K562 (cell line): ENCODE measurements at regions not wholly inside any gene's neighbourhood (a gene's known extent, or its start where the extent isn't known, plus 50 kb on each side); places are given as distances from the start of the nearest gene placed in this dataset.

Source experiments
- ATAC-seq: fragments of 200-7000 bp; cut with Tn5 transposase; 3 replicates; pipeline ENCODE4 v1.9.1; 2020; ENCODE audit warnings: moderate library complexity
- BruUV-seq: library from RNA; stranded (reverse); fragments of 400-500 nt; replicated peaks from 2 replicates; lab custom pipeline; 2021; lab: Mats Ljungman, UMichigan
- CTCF ChIA-PET: fragments of 300-600 bp; formaldehyde crosslinking; extraction: SDS; loops from one replicate; lab custom pipeline; 2021; ENCODE audit warnings: low intra/inter-chr PET ratio; lab: Yijun Ruan, JAX
- POLR2A ChIA-PET: fragments of 300-600, 350-650 bp; sonication (Branson Sonifier 250); formaldehyde crosslinking; extraction: SDS; loops from one replicate; lab custom pipeline; 2021; ENCODE audit warnings: antibody characterized with exemption, inconsistent platforms; lab: Yijun Ruan, JAX
- DNase-seq, 4 experiments: peaks; one replicate each; pipeline versions ENCODE4 v3.0.0 to v3.0.0-alpha.2; 2011 to 2018; ENCODE audit warnings: low spot score in 3 of 4, mixed read lengths in 3 of 4; ENCODE audit errors: extremely low read depth in 1 of 4
- FAIRE-seq: peaks from 2 replicates; lab custom pipeline; 2011; peaks lifted over from hg19 to GRCh38; lab: Jason Lieb, UNC
- H2AFZ ChIP-seq: 2 replicates; pipeline ENCODE4 v1.6.0; 2011; ENCODE audit warnings: low read depth, low read length, control low read depth, inconsistent platforms
- H3K27ac ChIP-seq: fragments of 200-600 bp; 3 replicates; pipeline ENCODE4 v1.8.0; 2011; ENCODE audit warnings: low read depth, mild to moderate bottlenecking, control low read depth, inconsistent platforms, low read length, moderate library complexity, mixed read lengths; ENCODE audit errors: extremely low read depth
- H3K27me3 ChIP-seq, 2 experiments: fragments of 300-600 bp in 1 of 2; 2 replicates in 1 of 2; 3 replicates in 1 of 2; pipeline versions ENCODE4 v1.6.0 to v1.8.0; 2011; ENCODE audit warnings: inconsistent platforms in 2 of 2, low read length in 2 of 2, mild to moderate bottlenecking in 1 of 2, mixed read lengths in 1 of 2, moderate library complexity in 1 of 2; ENCODE audit not compliant: control insufficient read depth in 2 of 2, insufficient read depth in 2 of 2
- H3K36me3 ChIP-seq: fragments of 300-600 bp; 3 replicates; pipeline ENCODE4 v1.8.0; 2011; ENCODE audit warnings: mild to moderate bottlenecking, low read length, inconsistent platforms; ENCODE audit not compliant: control insufficient read depth, insufficient read depth
- H3K4me1 ChIP-seq, 2 experiments: fragments of 200-600 bp in 1 of 2; replicated peaks in 1 of 2; 2 replicates in 1 of 2; 3 replicates in 1 of 2; pipeline versions ENCODE4 v1.5.1 to v1.8.0; 2011; ENCODE audit warnings: inconsistent platforms in 2 of 2, low read length in 2 of 2, mild to moderate bottlenecking in 1 of 2, mixed read lengths in 1 of 2, moderate library complexity in 1 of 2; ENCODE audit not compliant: control insufficient read depth in 2 of 2, insufficient read depth in 2 of 2
- H3K4me2 ChIP-seq: 2 replicates; pipeline ENCODE4 v1.6.1; 2011; ENCODE audit warnings: low read length, control low read depth, inconsistent platforms, mixed read lengths; ENCODE audit not compliant: insufficient read depth
- H3K4me3 ChIP-seq: fragments of 200-600 bp; sonication (generic), shearing (Covaris generic); 2 replicates; pipeline ENCODE4 v1.5.1; 2016; ENCODE audit warnings: control low read depth, inconsistent platforms
- H3K79me2 ChIP-seq: fragments of 200-600 bp; 3 replicates; pipeline ENCODE4 v1.8.0; 2011; ENCODE audit warnings: low read length, inconsistent platforms; ENCODE audit not compliant: control insufficient read depth, insufficient read depth
- H3K9ac ChIP-seq, 2 experiments: 2 replicates each; pipeline versions ENCODE4 v1.6.0 to v1.6.1; 2011; ENCODE audit warnings: low read depth in 2 of 2, low read length in 2 of 2, control low read depth in 1 of 2, inconsistent platforms in 1 of 2, mild to moderate bottlenecking in 1 of 2, mixed read lengths in 1 of 2; ENCODE audit not compliant: insufficient read depth in 1 of 2
- H3K9me1 ChIP-seq: one replicate; pipeline ENCODE4 v1.6.0; 2011; ENCODE audit warnings: inconsistent platforms, mild to moderate bottlenecking, low read length, moderate library complexity; ENCODE audit not compliant: control insufficient read depth, insufficient read depth
- H3K9me3 ChIP-seq: replicated peaks from 2 replicates; pipeline ENCODE4 v1.5.1; 2011; ENCODE audit warnings: low read depth, low read length, inconsistent platforms; ENCODE audit not compliant: control insufficient read depth, insufficient read depth
- H4K20me1 ChIP-seq: replicated peaks from 2 replicates; pipeline ENCODE4 v1.6.1; 2011; ENCODE audit warnings: low read length, inconsistent platforms, mixed read lengths; ENCODE audit not compliant: control insufficient read depth, insufficient read depth
- CHCHD3 ChIP-seq: fragments of 250-450 bp; sonication (Bioruptor Pico); IDR thresholded peaks from 2 replicates; pipeline ENCODE4 v2.1.2; 2022; ENCODE audit warnings: mild to moderate bottlenecking
- FUS ChIP-seq: fragments of 200-400 bp; formaldehyde crosslinking; optimal IDR thresholded peaks from 2 replicates; pipeline ENCODE3; 2017; ENCODE audit warnings: low read depth, low read length
- HCFC1 ChIP-seq: IDR thresholded peaks from 2 replicates; pipeline ENCODE4 v1.6.1; 2012; ENCODE audit warnings: low read depth, low read length, improper control_type of control experiment
- KLF1 ChIP-seq: fragments of 450-650 bp; IDR thresholded peaks from 2 replicates; pipeline ENCODE4 v1.6.1; 2016; ENCODE audit warnings: missing genetic modification characterization, missing compliant biosample characterization
- KLF16 ChIP-seq: IDR thresholded peaks from 2 replicates; pipeline ENCODE4 v1.6.1; 2016; ENCODE audit warnings: antibody characterized with exemption
- NCOA6 ChIP-seq: fragments of 450-650 bp; IDR thresholded peaks from 2 replicates; pipeline ENCODE4 v1.6.1; 2017; ENCODE audit warnings: mild to moderate bottlenecking
- NR2F6 ChIP-seq: fragments of 450-650 bp; formaldehyde crosslinking; IDR thresholded peaks from 2 replicates; pipeline ENCODE4 v1.4.0; 2020; ENCODE audit warnings: mild to moderate bottlenecking
- PTRF ChIP-seq: fragments of 450-650 bp; IDR thresholded peaks from 2 replicates; pipeline ENCODE4 v1.6.1; 2016; ENCODE audit warnings: mild to moderate bottlenecking, missing genetic modification characterization, missing compliant biosample characterization
- RFX7 ChIP-seq: fragments of 250-450 bp; sonication (Bioruptor Pico); IDR thresholded peaks from 2 replicates; pipeline ENCODE4 v1.5.1; 2021; ENCODE audit warnings: mild to moderate bottlenecking
- SMARCA5 ChIP-seq: fragments of 450-650 bp; IDR thresholded peaks from 2 replicates; pipeline ENCODE4 v1.6.1; 2016
- WGBS: fragments of 100-300 bp; shearing (Covaris generic); methylation state at CpG from one replicate; pipeline ENCODE4 v1.1.6; 2016; ENCODE audit warnings: low coverage, mixed read lengths; ENCODE audit not compliant: insufficient coverage; ENCODE audit errors: missing lambda C conversion rate; 5-methylcytosine and 5-hydroxymethylcytosine counted together
- in situ Hi-C: fragments of 300-500 bp; cut with MboI; formaldehyde crosslinking; loops from 4 replicates; pipeline ENCODE4 v1.15.0; 2018; ENCODE audit warnings: inconsistent platforms, mixed read lengths
- intact Hi-C: fragments of 100-400 bp; cut with micrococcal nuclease; formaldehyde crosslinking; loops from 2 replicates; pipeline ENCODE4 v1.14.2; 2022
- TF ChIP-seq, protein P1 (sequence below), 2 experiments: fragments of 450-650 bp; IDR thresholded peaks; 2 replicates each; pipeline ENCODE4 v1.6.1; 2016; ENCODE audit warnings: mild to moderate bottlenecking in 2 of 2, borderline replicate concordance in 1 of 2, low read depth in 1 of 2, moderate library complexity in 1 of 2
- TF ChIP-seq, protein P2 (sequence below): fragments of 200-800 bp; sonication (Bioruptor generic); IDR thresholded peaks from 2 replicates; pipeline ENCODE4 v1.6.1; 2017; ENCODE audit warnings: missing genetic modification characterization, missing compliant biosample characterization
- TF ChIP-seq, protein P3 (sequence below): fragments of 250-450 bp; sonication (Bioruptor Pico); IDR thresholded peaks from 2 replicates; pipeline ENCODE4 v1.5.0; 2021

DNA sequence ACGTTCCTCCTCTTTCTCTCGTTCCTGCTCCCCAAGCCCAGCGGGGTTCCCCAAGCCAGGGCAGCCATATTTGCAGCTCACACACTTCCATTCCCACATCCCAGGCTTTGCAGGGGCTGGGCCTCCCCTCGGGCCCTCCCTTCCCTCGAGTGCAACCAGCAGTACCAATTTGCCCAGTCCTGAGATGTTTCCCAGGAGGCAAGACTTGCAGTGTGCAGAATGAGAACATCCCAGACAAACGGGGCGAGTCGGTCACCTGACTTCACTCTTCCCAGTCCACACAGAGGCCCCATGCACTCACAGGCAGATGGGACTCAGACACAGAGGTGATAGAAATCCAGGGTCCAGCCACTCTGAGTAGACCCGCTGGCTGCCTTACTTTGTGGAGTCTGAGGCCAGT, 56.2 kb upstream of the SLC6A6 start:
- Histone ChIP-seq H3K9ac (peak overlapping the region in 1 of 2 experiments; percentile 4; a peak in 1 of 4 replicates), H3K9me1 (no peaks in the 10 kb centered on the region), H3K79me2 (no peaks in the 10 kb centered on the region), H3K4me3 (no peak overlapping the region), H2AFZ (peak overlapping the region; percentile 62), H4K20me1 (no peaks in the 10 kb centered on the region), H3K27ac (no peak overlapping the region), H3K36me3 (no peaks in the 10 kb centered on the region), H3K27me3 (no peaks in the 10 kb centered on the region; a peak in 1 of 5 replicates), H3K9me3 (no peaks in the 10 kb centered on the region), H3K4me2 (no peak overlapping the region), H3K4me1 (peaks cover 5 to 11% of the 10 kb centered on the region in 2 experiments; a peak in 4 of 5 replicates)
- no peak for DNase-seq
- no peak for FAIRE-seq
- intact Hi-C loops (no loop called here), in situ Hi-C loops (no loop called here)
- CTCF ChIA-PET, result no interaction called here
- 0 out of 3 replicates have a peak, but pooled peaks have one; percentile 11 for ATAC-seq
- POLR2A ChIA-PET, result interaction anchor here (1.0 kb wide), 1 partner anchor 24 kb away, joined by 4 read pairs; no protein-coding TSS in a partner anchor
- 50% methylated on average over 9 of the region's 9 CpGs for WGBS
- BruUV-seq, result no TSS peak
- TF ChIP-seq KLF16, result no peak
- TF ChIP-seq KLF1 (tag), result no peak
- no peak for TF ChIP-seq NCOA6
- no peak for TF ChIP-seq HCFC1
- TF ChIP-seq, protein P1, sequence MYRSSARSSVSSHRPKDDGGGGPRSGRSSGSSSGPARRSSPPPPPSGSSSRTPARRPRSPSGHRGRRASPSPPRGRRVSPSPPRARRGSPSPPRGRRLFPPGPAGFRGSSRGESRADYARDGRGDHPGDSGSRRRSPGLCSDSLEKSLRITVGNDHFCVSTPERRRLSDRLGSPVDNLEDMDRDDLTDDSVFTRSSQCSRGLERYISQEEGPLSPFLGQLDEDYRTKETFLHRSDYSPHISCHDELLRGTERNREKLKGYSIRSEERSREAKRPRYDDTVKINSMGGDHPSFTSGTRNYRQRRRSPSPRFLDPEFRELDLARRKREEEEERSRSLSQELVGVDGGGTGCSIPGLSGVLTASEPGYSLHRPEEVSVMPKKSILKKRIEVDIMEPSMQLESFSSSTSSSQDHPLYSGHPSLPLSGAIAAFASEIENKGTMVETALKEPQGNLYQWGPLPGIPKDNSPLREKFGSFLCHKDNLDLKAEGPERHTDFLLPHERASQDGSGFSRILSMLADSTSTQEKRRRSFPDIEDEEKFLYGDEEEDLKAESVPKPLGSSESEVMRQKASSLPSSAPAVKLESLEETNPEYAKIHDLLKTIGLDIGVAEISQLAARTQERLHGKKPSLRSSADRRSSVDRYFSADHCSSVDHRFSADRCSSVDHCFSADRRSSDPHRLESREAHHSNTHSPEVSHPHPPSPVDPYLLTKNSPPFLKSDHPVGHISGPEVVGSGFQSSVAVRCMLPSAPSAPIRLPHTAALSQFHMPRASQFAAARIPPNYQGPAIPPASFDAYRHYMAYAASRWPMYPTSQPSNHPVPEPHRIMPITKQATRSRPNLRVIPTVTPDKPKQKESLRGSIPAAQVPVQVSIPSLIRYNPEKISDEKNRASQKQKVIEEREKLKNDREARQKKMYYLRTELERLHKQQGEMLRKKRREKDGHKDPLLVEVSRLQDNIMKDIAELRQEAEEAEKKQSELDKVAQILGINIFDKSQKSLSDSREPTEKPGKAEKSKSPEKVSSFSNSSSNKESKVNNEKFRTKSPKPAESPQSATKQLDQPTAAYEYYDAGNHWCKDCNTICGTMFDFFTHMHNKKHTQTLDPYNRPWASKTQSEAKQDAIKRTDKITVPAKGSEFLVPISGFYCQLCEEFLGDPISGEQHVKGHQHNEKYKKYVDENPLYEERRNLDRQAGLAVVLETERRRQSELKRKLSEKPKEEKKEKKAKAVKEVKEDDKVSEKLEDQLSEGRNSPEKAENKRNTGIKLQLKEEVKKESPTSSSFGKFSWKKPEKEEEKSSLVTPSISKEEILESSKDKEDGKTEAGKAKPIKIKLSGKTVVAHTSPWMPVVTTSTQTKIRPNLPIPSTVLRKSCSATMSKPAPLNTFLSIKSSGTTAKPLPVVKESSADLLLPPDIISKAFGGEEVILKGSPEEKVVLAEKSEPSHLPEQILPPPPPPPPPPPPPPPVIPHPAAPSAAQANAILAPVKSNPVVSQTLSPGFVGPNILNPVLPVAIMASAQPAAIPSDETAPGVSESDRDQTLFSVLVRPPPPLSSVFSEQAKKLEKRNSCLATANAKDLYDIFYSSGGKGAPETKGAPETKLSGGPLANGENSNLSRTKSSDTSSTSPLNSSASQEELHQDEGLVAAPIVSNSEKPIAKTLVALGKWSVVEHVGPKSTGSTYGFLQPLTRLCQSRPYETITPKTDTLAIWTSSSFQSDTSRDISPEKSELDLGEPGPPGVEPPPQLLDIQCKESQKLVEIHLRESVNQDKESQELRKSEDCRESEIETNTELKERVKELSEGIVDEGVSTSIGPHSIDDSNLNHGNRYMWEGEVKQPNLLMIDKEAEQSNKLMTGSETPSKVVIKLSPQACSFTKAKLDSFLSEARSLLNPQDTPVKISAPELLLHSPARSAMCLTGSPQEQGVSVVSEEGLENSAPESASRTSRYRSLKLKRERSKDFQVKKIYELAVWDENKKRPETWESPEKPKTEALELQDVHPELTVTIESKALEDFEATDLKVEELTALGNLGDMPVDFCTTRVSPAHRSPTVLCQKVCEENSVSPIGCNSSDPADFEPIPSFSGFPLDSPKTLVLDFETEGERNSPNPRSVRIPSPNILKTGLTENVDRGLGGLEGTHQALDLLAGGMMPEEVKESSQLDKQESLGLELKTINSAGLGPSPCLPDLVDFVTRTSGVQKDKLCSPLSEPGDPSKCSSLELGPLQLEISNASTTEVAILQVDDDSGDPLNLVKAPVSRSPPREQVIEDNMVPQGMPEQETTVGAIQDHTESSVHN (IDR thresholded peaks at IDR 0.05; ENCODE audit: borderline replicate concordance in 1 of 2, low read depth in 1 of 2), result no peak
- TF ChIP-seq SMARCA5, result no peak
- TF ChIP-seq, protein P2, sequence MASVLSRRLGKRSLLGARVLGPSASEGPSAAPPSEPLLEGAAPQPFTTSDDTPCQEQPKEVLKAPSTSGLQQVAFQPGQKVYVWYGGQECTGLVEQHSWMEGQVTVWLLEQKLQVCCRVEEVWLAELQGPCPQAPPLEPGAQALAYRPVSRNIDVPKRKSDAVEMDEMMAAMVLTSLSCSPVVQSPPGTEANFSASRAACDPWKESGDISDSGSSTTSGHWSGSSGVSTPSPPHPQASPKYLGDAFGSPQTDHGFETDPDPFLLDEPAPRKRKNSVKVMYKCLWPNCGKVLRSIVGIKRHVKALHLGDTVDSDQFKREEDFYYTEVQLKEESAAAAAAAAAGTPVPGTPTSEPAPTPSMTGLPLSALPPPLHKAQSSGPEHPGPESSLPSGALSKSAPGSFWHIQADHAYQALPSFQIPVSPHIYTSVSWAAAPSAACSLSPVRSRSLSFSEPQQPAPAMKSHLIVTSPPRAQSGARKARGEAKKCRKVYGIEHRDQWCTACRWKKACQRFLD (CRISPR knock-in tag), result no peak
- TF ChIP-seq, protein P3, sequence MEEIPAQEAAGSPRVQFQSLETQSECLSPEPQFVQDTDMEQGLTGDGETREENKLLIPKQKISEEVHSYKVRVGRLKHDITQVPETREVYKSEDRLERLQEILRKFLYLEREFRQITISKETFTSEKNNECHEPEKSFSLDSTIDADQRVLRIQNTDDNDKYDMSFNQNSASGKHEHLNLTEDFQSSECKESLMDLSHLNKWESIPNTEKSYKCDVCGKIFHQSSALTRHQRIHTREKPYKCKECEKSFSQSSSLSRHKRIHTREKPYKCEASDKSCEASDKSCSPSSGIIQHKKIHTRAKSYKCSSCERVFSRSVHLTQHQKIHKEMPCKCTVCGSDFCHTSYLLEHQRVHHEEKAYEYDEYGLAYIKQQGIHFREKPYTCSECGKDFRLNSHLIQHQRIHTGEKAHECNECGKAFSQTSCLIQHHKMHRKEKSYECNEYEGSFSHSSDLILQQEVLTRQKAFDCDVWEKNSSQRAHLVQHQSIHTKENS, result no peak
- no peak for TF ChIP-seq RFX7 (CRISPR knock-in tag)
- TF ChIP-seq CHCHD3 (CRISPR knock-in tag), result no peak
- no peak for TF ChIP-seq PTRF (tag)
- TF ChIP-seq FUS, result no peak
- no peak for TF ChIP-seq NR2F6 (CRISPR knock-in tag)
